Activated naive CD8-positive, alpha-beta T cell treated with anti-CD3 and anti-CD28 coated beads, Interleukin-2, amount 50 U/mL, for 24 hours (primary cell): ENCODE measurements at regions not wholly inside any gene's neighbourhood (a gene's known extent, or its start where the extent isn't known, plus 50 kb on each side); places are given as distances from the start of the nearest gene placed in this dataset.

ENCODE experiments used
- ATAC-seq: fragments of 150-1000 bp; cut with Tn5 transposase; one replicate; pipeline ENCODE4 v1.10.0; 2021
- DNase-seq: peaks from one replicate; pipeline ENCODE4 v3.0.0; 2021
- H3K27ac Mint-ChIP-seq: one replicate; pipeline ENCODE4 v1.8.0; 2021; ENCODE audit warnings: mild to moderate bottlenecking, mixed read lengths
- H3K27me3 Mint-ChIP-seq: one replicate; pipeline ENCODE4 v1.8.0; 2021; ENCODE audit warnings: mixed read lengths
- H3K36me3 Mint-ChIP-seq: one replicate; pipeline ENCODE4 v1.8.0; 2021; ENCODE audit warnings: low read depth, mixed read lengths
- H3K4me1 Mint-ChIP-seq: one replicate; pipeline ENCODE4 v1.8.0; 2021; ENCODE audit warnings: mixed read lengths
- H3K4me3 Mint-ChIP-seq: one replicate; pipeline ENCODE4 v1.8.0; 2021; ENCODE audit warnings: mild to moderate bottlenecking, moderate library complexity, mixed read lengths
- H3K9me3 Mint-ChIP-seq: one replicate; pipeline ENCODE4 v1.8.0; 2021; ENCODE audit warnings: mixed read lengths

- H3K4me1 Mint-ChIP-seq: no peaks in the 10 kb centered on the region
- H3K4me3 Mint-ChIP-seq: no peak overlapping the region
- peaks cover 8% of the 10 kb centered on the region for H3K9me3 Mint-ChIP-seq
- DNase-seq: no peak
- peaks cover 8% of the 10 kb centered on the region for H3K27me3 Mint-ChIP-seq
- H3K36me3 Mint-ChIP-seq: no peaks in the 10 kb centered on the region
- no peak for ATAC-seq
- no peak overlapping the region for H3K27ac Mint-ChIP-seq
Measured at GRCh38 chr15:100714749-100715342, 112.5 kb downstream of the ASB7 start.

DNA sequence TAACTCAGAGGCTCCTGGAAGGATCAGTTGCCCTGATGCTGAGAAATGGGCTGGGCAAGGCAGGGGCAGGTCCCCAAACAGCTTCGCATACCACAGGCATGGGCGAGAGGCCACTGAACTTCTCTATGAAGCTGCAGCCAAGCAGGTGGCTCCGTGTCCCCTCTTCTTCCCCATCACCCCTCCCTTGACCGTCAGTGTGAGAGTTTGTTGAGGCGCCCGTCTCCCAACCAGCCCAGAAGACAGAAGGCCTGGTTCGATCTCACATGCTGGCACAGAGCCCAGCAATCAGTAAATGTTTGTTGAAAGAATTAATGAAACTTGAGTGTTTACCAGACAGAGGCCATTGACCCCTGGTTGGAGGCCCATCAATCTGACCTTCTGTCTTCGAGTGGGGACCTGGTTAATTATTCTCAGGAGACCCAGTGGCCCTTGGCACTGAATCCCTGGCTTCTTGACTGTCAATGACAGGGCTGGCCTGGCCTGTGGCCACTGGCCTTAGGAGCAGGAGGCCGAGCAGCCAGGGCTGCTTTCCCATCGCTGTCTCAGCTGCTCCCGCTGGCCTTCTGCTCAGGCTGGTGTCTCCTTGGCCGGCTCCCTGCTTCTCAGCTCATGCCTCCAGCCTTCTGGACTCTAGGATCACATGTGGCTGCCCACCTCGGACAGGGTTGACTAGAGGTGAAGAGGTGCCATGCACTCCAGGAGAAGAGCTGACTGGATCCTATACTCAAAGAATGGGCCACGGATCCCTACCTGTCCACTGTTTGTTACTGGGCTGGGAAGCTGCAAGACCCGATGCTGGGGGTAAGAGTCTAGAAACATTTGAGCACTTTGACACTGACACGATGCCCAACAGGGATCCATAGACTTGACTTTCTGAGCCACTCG, 113.4 kb downstream of the ASB7 start:
- DNase-seq: no peak
- no peak for ATAC-seq
- no peaks in the 10 kb centered on the region for H3K36me3 Mint-ChIP-seq
- no peaks in the 10 kb centered on the region for H3K4me1 Mint-ChIP-seq
- H3K9me3 Mint-ChIP-seq: no peaks in the 10 kb centered on the region
- H3K27ac Mint-ChIP-seq: no peak overlapping the region
- H3K4me3 Mint-ChIP-seq: no peak overlapping the region
- peaks cover 8% of the 10 kb centered on the region for H3K27me3 Mint-ChIP-seq

DNA sequence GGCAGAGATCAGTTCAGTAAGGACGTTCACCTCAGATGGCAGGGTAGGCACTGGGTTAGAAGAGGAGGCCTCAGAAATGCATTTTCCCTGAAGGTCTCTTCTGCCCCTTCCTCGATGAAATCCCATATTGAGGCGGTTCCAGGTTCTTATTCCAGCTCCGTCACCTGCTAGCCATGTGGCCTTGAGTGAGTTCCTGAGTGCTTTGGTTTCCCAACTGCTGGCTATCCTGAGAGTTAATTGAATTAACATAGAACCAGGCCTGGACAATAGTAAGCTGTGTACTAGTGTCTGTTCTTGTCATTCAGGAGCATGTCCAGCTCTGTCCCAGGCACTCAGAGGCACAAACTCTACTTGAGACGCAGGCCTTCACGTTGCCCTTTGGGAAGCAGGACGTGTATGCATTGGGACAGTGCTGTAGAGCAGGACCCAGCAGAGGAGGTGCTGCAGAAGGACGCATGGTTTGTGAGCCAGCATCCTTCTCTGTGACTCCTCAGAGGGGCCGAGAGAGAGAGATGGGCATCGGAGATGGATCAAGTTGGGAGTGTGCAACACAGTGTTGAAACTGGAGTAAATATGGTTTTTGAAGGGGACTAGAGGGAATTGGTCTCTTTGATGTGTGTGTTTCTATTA, 114.2 kb downstream of the ASB7 start:
- Mint-ChIP-seq H3K27me3 (peaks cover 8% of the 10 kb centered on the region), H3K36me3 (no peaks in the 10 kb centered on the region), H3K27ac (no peak overlapping the region), H3K4me1 (no peaks in the 10 kb centered on the region), H3K9me3 (no peaks in the 10 kb centered on the region), H3K4me3 (no peak overlapping the region)
- DNase-seq: no peak
- no peak for ATAC-seq

DNA sequence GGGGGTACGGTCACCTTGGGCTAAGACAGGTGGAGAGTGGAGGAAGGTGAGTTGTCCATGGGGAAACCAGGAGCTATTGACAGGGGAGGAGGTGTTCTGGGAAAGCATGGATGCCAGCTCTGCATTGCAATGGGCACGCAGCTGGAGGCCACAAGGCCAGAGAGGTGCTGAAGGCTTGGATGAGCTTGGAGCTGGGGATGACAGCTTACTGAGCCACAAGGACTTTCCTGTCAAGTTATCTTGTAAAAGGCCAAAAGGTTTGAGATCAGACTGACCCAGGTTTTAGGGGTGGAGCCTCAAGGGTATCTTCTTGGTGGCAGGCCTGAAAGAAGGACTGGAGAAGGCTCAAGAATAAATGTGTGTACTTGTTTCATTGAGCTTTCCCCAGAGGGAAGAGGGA, 115.2 kb downstream of the ASB7 start:
- Mint-ChIP-seq H3K4me3 (no peak overlapping the region), H3K27me3 (peaks cover 8% of the 10 kb centered on the region), H3K4me1 (peaks cover 3% of the 10 kb centered on the region), H3K36me3 (no peaks in the 10 kb centered on the region), H3K9me3 (no peaks in the 10 kb centered on the region), H3K27ac (no peak overlapping the region)
- DNase-seq (no peak), ATAC-seq (no peak)

GRCh38 chr15:100718075-100718980, 115.9 kb downstream of the ASB7 start:
- no peak overlapping the region for H3K27ac Mint-ChIP-seq
- no peaks in the 10 kb centered on the region for H3K9me3 Mint-ChIP-seq
- DNase-seq: no peak

DNA sequence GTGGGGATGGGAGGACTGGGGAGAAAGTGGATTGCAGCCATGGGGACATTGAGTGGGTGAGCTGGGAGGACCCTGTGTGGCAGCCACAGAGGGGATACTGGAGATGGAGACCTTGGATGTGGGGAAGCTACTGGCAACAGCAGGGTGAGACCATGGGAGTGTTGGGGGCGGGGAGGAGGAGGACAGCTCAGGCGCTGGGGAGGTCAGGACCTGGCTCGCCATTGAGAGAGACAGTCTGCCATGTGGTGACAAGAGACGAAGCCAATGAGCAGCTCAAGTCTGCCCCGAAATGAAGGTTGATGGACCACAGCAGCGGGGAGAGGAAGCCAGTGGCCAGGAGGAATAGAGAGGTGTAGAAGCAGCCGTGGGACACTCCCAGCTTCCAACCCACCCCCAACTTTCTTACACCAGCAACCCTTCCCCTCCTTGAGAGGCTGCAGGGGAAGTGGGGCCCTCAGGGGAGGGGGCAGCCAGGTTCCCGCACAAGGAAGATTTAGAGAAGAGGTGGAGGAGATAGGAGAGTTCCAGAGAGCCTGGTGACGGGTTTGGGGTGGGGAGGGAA, 118.1 kb downstream of the ASB7 start:
- H3K27me3 Mint-ChIP-seq: peaks cover 8% of the 10 kb centered on the region
- no peak overlapping the region for H3K27ac Mint-ChIP-seq
- no peaks in the 10 kb centered on the region for H3K36me3 Mint-ChIP-seq

More at GRCh38 chr15:100718075-100718980, 115.9 kb downstream of the ASB7 start:
- no peak overlapping the region for H3K4me3 Mint-ChIP-seq
- ATAC-seq: no peak
- H3K27me3 Mint-ChIP-seq: peaks cover 8% of the 10 kb centered on the region
- no peaks in the 10 kb centered on the region for H3K36me3 Mint-ChIP-seq
- peaks cover 3% of the 10 kb centered on the region for H3K4me1 Mint-ChIP-seq

DNA sequence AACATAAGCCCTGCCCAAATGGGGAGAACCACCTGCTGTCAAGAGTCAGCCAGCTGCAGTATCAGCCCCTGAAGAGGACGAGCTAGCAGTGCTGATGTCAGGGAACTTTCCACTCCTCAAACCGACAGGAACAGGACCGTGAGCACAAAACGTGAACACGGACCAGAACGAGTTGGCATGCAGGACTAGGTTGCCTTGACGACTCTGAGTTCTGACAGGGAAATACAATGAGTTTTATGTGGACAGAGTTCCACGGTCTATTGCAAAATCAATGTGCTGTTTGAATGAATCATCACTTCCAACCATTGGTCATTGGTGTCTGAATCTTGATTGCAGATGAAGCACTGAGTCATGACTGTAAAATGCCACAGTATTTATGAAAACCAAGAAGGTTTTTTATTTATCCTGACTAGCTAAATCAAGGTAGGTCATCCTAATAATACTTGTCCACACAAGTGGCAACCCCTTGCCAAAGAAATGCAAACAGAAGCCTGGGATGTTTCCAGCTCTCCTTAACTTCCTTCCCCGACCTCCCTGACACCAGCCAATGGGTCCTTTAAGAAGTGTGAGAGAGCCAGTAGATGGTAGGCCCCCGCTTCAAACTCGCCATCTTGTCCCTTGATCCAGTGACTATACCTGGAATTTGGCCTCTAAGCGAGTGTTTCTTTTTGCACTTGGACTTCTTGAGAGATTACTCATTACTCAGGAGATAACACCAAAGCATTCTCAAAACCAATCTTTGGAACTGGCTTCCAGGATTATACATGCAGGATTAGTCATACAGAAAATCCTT, 119.6 kb downstream of the ASB7 start:
- peak; percentile 50 for ATAC-seq

More for the DNA sequence above, 118.1 kb downstream of the ASB7 start:
- Mint-ChIP-seq H3K4me3 (no peak overlapping the region), H3K9me3 (no peaks in the 10 kb centered on the region), H3K4me1 (peaks cover 3% of the 10 kb centered on the region)
- DNase-seq: no peak
- ATAC-seq: no peak

DNA sequence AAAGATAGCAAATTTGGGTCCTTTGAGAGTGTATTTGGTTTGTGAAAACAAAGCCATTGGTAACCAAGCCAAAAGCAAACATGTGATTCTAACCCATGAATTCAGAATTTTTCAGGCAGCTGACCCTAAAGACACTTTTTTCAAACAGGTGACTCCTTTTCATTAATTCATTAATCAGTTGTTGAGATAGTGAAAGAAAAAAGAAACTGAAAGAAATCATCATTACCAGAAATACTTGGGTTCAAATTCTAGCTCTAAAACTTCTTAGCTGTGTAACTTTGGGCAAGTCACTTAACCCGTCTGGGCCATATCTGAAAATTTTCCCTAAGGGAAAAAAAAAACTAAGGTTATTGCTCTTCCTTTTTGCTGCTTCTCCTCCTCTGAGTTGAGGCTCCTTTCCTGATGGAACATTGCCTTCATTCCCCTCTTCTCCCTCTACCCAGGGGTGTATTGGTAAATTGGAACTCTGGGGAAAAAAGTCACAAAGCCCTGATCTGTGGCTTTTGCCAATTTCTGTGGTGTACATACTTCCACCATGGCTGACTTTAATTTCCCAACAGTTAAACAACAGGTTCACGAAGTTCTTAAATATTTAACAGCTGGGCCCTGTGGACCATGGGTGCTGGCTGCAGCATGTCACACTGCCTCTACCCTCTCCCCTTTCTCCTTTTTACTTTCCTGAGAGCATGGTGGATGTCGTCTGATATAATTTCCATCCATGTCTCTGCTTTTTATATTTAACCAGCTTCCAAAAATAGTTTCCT, 120.3 kb downstream of the ASB7 start:
- peaks cover 8% of the 10 kb centered on the region for H3K27me3 Mint-ChIP-seq
- no peak overlapping the region for H3K27ac Mint-ChIP-seq
- H3K4me3 Mint-ChIP-seq: no peak overlapping the region
- DNase-seq (no peak), ATAC-seq (no peak)
- H3K4me1 Mint-ChIP-seq: peaks cover 3% of the 10 kb centered on the region
- no peaks in the 10 kb centered on the region for H3K9me3 Mint-ChIP-seq
- no peaks in the 10 kb centered on the region for H3K36me3 Mint-ChIP-seq

More for the DNA sequence above, 119.6 kb downstream of the ASB7 start:
- H3K9me3 Mint-ChIP-seq: no peaks in the 10 kb centered on the region
- no peak overlapping the region for H3K4me3 Mint-ChIP-seq
- no peak for DNase-seq
- H3K4me1 Mint-ChIP-seq: peaks cover 3% of the 10 kb centered on the region
- peaks cover 8% of the 10 kb centered on the region for H3K27me3 Mint-ChIP-seq
- H3K27ac Mint-ChIP-seq: no peak overlapping the region
- H3K36me3 Mint-ChIP-seq: no peaks in the 10 kb centered on the region

GRCh38 chr15:100723315-100723801, 121.0 kb downstream of the ASB7 start:
- Mint-ChIP-seq H3K4me3 (no peak overlapping the region), H3K9me3 (no peaks in the 10 kb centered on the region), H3K4me1 (peaks cover 3% of the 10 kb centered on the region), H3K27ac (no peak overlapping the region), H3K27me3 (peaks cover 4% of the 10 kb centered on the region), H3K36me3 (no peaks in the 10 kb centered on the region)
- ATAC-seq (no peak), DNase-seq (no peak)

GRCh38 chr15:100725121-100726069, 123.0 kb downstream of the ASB7 start:
- H3K9me3 Mint-ChIP-seq: no peaks in the 10 kb centered on the region
- H3K27ac Mint-ChIP-seq: no peak overlapping the region
- H3K4me1 Mint-ChIP-seq: peaks cover 3% of the 10 kb centered on the region
- H3K36me3 Mint-ChIP-seq: no peaks in the 10 kb centered on the region
- no peak overlapping the region for H3K4me3 Mint-ChIP-seq
- H3K27me3 Mint-ChIP-seq: no peaks in the 10 kb centered on the region
- DNase-seq (no peak), ATAC-seq (no peak)

GRCh38 chr15:100726070-100726420, 123.7 kb downstream of the ASB7 start:
- Mint-ChIP-seq H3K27me3 (no peaks in the 10 kb centered on the region), H3K36me3 (no peaks in the 10 kb centered on the region), H3K9me3 (no peaks in the 10 kb centered on the region), H3K27ac (no peak overlapping the region), H3K4me1 (peaks cover 3% of the 10 kb centered on the region), H3K4me3 (no peak overlapping the region)
- ATAC-seq (no peak), DNase-seq (no peak)
